ENCODE measurements at regions not wholly inside any gene's neighbourhood (a gene's known extent, or its start where the extent isn't known, plus 50 kb on each side); places are given as distances from the start of the nearest gene placed in this dataset.
A peak's percentile ranks its signal among the peaks of the same experiment; 100 is the strongest.
"Not testable (repeated sequence)": the region's sequence is repeated elsewhere in the genome, so short reads cannot be mapped to it uniquely, and the experiment has no call there.

GRCh38 chr7:25602730-25603426, 374.6 kb upstream of the NPVF start:
- DNase-seq = not testable (repeated sequence)

GRCh38 chr7:25603427-25603740, 375.1 kb upstream of the NPVF start:
- not testable (repeated sequence) for DNase-seq

GRCh38 chr7:25611196-25611595, 382.9 kb upstream of the NPVF start:
- DNase-seq = peak; percentile 13

- DNase-seq = no peak
Observed at GRCh38 chr7:25613912-25614311, 385.6 kb upstream of the NPVF start.

- DNase-seq = no peak
Observed at GRCh38 chr7:25614415-25614814, 386.1 kb upstream of the NPVF start.

- DNase-seq = no peak
Observed at GRCh38 chr7:25615003-25615402, 386.7 kb upstream of the NPVF start.

- no peak for DNase-seq
Observed at GRCh38 chr7:25615593-25615992, 387.3 kb upstream of the NPVF start.

GRCh38 chr7:25617214-25617613, 388.9 kb upstream of the NPVF start:
- no peak for DNase-seq

GRCh38 chr7:25617673-25618072, 389.4 kb upstream of the NPVF start:
- no peak for DNase-seq

- DNase-seq = no peak
Observed at GRCh38 chr7:25619381-25619780, 391.1 kb upstream of the NPVF start.

- no peak for DNase-seq
Observed at GRCh38 chr7:25619963-25620799, 391.9 kb upstream of the NPVF start.

GRCh38 chr7:25621993-25622392, 393.7 kb upstream of the NPVF start:
- no peak for DNase-seq

GRCh38 chr7:25622695-25623094, 394.4 kb upstream of the NPVF start:
- DNase-seq = peak; percentile 10

- DNase-seq = no peak
Observed at GRCh38 chr7:25624051-25624450, 395.8 kb upstream of the NPVF start.

- no peak for DNase-seq
Observed at GRCh38 chr7:25624833-25625232, 396.5 kb upstream of the NPVF start.

- DNase-seq = no peak
Observed at GRCh38 chr7:25625306-25625992, 397.2 kb upstream of the NPVF start.

- no peak for DNase-seq
Observed at GRCh38 chr7:25626451-25627131, 398.3 kb upstream of the NPVF start.

GRCh38 chr7:25628446-25628845, 400.2 kb upstream of the NPVF start:
- DNase-seq = no peak

GRCh38 chr7:25632616-25633015, 404.3 kb upstream of the NPVF start:
- DNase-seq = no peak

GRCh38 chr7:25633426-25634036, 405.2 kb upstream of the NPVF start:
- DNase-seq = no peak

GRCh38 chr7:25636168-25636567, 407.9 kb upstream of the NPVF start:
- DNase-seq = no peak

GRCh38 chr7:25636871-25637283, 408.6 kb upstream of the NPVF start:
- no peak for DNase-seq

GRCh38 chr7:25638068-25638467, 409.8 kb upstream of the NPVF start:
- DNase-seq = no peak

All from fibroblast of skin of right quadriceps (primary cell).